ENCODE measurements at regions not wholly inside any gene's neighbourhood (a gene's known extent, or its start where the extent isn't known, plus 50 kb on each side); places are given as distances from the start of the nearest gene placed in this dataset.

GRCh38 chr10:84765656-84766055 lies 437.3 kb downstream of the CCSER2 start:
- Histone ChIP-seq H3K4me1 (ENCODE audit: insufficient read depth, low read length) (no peaks in the 10 kb centered on the region), H3K4me2 (ENCODE audit: low read length) (no peak overlapping the region), H4K20me1 (ENCODE audit: insufficient read depth, low read length) (no peaks in the 10 kb centered on the region), H3K9ac (ENCODE audit: low read length) (no peak overlapping the region), H3K27ac (ENCODE audit: low read depth, low read length) (no peak overlapping the region), H3K27me3 (ENCODE audit: insufficient read depth, low read length) (no peaks in the 10 kb centered on the region), H3K4me3 (ENCODE audit: insufficient read depth, low read depth, low read length) (no peak overlapping the region), H3K79me2 (ENCODE audit: insufficient read depth, low read length) (no peaks in the 10 kb centered on the region), H3K9me3 (ENCODE audit: insufficient read depth, low read depth, low read length) (no peaks in the 10 kb centered on the region), H3K36me3 (ENCODE audit: insufficient read depth, low read length) (no peaks in the 10 kb centered on the region), H2AFZ (ENCODE audit: low read depth, low read length) (no peak overlapping the region)
- H3K36me3 Mint-ChIP-seq (ENCODE audit: low read depth, unreplicated experiment): no peaks in the 10 kb centered on the region
- DNase-seq (ENCODE audit: low read depth): no peak
- no peaks in the 10 kb centered on the region for H3K4me1 Mint-ChIP-seq (ENCODE audit: low read depth, unreplicated experiment)
- no peak overlapping the region for H3K4me3 Mint-ChIP-seq (ENCODE audit: unreplicated experiment)
- TF ChIP-seq EZH2 (IDR thresholded peaks at IDR 0.05; ENCODE audit: insufficient read depth, low read length) (no peak), CTCF (IDR thresholded peaks at IDR 0.05; ENCODE audit: insufficient read depth, low read depth, low read length) (no peak)
- no peak overlapping the region for H3K27ac Mint-ChIP-seq (ENCODE audit: unreplicated experiment)
- FAIRE-seq: no peak
- no peaks in the 10 kb centered on the region for H3K9me3 Mint-ChIP-seq (ENCODE audit: unreplicated experiment)
- peaks cover 7% of the 10 kb centered on the region for H3K27me3 Mint-ChIP-seq (ENCODE audit: low read depth, unreplicated experiment)

- Histone ChIP-seq H3K9me3 (ENCODE audit: insufficient read depth, low read depth, low read length) (no peaks in the 10 kb centered on the region), H2AFZ (ENCODE audit: low read depth, low read length) (no peak overlapping the region), H3K4me1 (ENCODE audit: insufficient read depth, low read length) (no peaks in the 10 kb centered on the region), H3K4me3 (ENCODE audit: insufficient read depth, low read depth, low read length) (no peak overlapping the region), H3K9ac (ENCODE audit: low read length) (no peak overlapping the region), H4K20me1 (ENCODE audit: insufficient read depth, low read length) (no peaks in the 10 kb centered on the region), H3K79me2 (ENCODE audit: insufficient read depth, low read length) (no peaks in the 10 kb centered on the region), H3K4me2 (ENCODE audit: low read length) (no peak overlapping the region), H3K36me3 (ENCODE audit: insufficient read depth, low read length) (no peaks in the 10 kb centered on the region), H3K27ac (ENCODE audit: low read depth, low read length) (no peak overlapping the region), H3K27me3 (ENCODE audit: insufficient read depth, low read length) (no peaks in the 10 kb centered on the region)
- TF ChIP-seq EZH2 (IDR thresholded peaks at IDR 0.05; ENCODE audit: insufficient read depth, low read length): no peak
- no peak for TF ChIP-seq CTCF (IDR thresholded peaks at IDR 0.05; ENCODE audit: insufficient read depth, low read depth, low read length)
- no peak for DNase-seq (ENCODE audit: low read depth)
- no peaks in the 10 kb centered on the region for H3K36me3 Mint-ChIP-seq (ENCODE audit: low read depth, unreplicated experiment)
- no peaks in the 10 kb centered on the region for H3K4me1 Mint-ChIP-seq (ENCODE audit: low read depth, unreplicated experiment)
- FAIRE-seq: no peak
- H3K4me3 Mint-ChIP-seq (ENCODE audit: unreplicated experiment): no peak overlapping the region
- no peaks in the 10 kb centered on the region for H3K9me3 Mint-ChIP-seq (ENCODE audit: unreplicated experiment)
- H3K27ac Mint-ChIP-seq (ENCODE audit: unreplicated experiment): no peak overlapping the region
- H3K27me3 Mint-ChIP-seq (ENCODE audit: low read depth, unreplicated experiment): peaks cover 7% of the 10 kb centered on the region
Measured at GRCh38 chr10:84766923-84767322, 438.5 kb downstream of the CCSER2 start.

- FAIRE-seq (no peak), DNase-seq (ENCODE audit: low read depth) (no peak)
- no peaks in the 10 kb centered on the region for H3K27me3 ChIP-seq (ENCODE audit: insufficient read depth, low read length)
- TF ChIP-seq EZH2 (IDR thresholded peaks at IDR 0.05; ENCODE audit: insufficient read depth, low read length) (no peak), CTCF (IDR thresholded peaks at IDR 0.05; ENCODE audit: insufficient read depth, low read depth, low read length) (no peak)
- H3K36me3 ChIP-seq (ENCODE audit: insufficient read depth, low read length): no peaks in the 10 kb centered on the region
- no peak overlapping the region for H3K4me2 ChIP-seq (ENCODE audit: low read length)
- H3K79me2 ChIP-seq (ENCODE audit: insufficient read depth, low read length): no peaks in the 10 kb centered on the region
- H3K9ac ChIP-seq (ENCODE audit: low read length): no peak overlapping the region
- H3K4me1 ChIP-seq (ENCODE audit: insufficient read depth, low read length): no peaks in the 10 kb centered on the region
- peaks cover 7% of the 10 kb centered on the region for H3K27me3 Mint-ChIP-seq (ENCODE audit: low read depth, unreplicated experiment)
- no peak overlapping the region for H2AFZ ChIP-seq (ENCODE audit: low read depth, low read length)
- no peaks in the 10 kb centered on the region for H3K9me3 ChIP-seq (ENCODE audit: insufficient read depth, low read depth, low read length)
- H3K4me3 Mint-ChIP-seq (ENCODE audit: unreplicated experiment): no peak overlapping the region
- H3K36me3 Mint-ChIP-seq (ENCODE audit: low read depth, unreplicated experiment): no peaks in the 10 kb centered on the region
- H3K4me3 ChIP-seq (ENCODE audit: insufficient read depth, low read depth, low read length): no peak overlapping the region
- no peaks in the 10 kb centered on the region for H4K20me1 ChIP-seq (ENCODE audit: insufficient read depth, low read length)
- no peaks in the 10 kb centered on the region for H3K4me1 Mint-ChIP-seq (ENCODE audit: low read depth, unreplicated experiment)
- H3K9me3 Mint-ChIP-seq (ENCODE audit: unreplicated experiment): no peaks in the 10 kb centered on the region
- H3K27ac ChIP-seq (ENCODE audit: low read depth, low read length): no peak overlapping the region
- no peak overlapping the region for H3K27ac Mint-ChIP-seq (ENCODE audit: unreplicated experiment)
Measured at GRCh38 chr10:84768132-84768531, 439.7 kb downstream of the CCSER2 start.
